IMR-90 (cell line): ENCODE measurements at regions not wholly inside any gene's neighbourhood (a gene's known extent, or its start where the extent isn't known, plus 50 kb on each side); places are given as distances from the start of the nearest gene placed in this dataset.

Experiments
- ATAC-seq: fragments of 200-7000 bp; cut with Tn5 transposase; 2 replicates; pipeline ENCODE4 v1.9.1; 2020; ENCODE audit warnings: low read depth, mild to moderate bottlenecking, moderate library complexity
- BruUV-seq: library from RNA; stranded (reverse); fragments of 400-500 nt; replicated peaks from 2 replicates; lab custom pipeline; 2021; lab: Mats Ljungman, UMichigan
- CTCF ChIA-PET: fragments of 300-600 bp; formaldehyde crosslinking; extraction: SDS; loops from one replicate; lab custom pipeline; 2021; ENCODE audit warnings: antibody characterized with exemption; lab: Yijun Ruan, JAX
- POLR2A ChIA-PET: fragments of 300-600 bp; sonication (Branson Sonifier 250); formaldehyde crosslinking; loops from one replicate; lab custom pipeline; 2022; ENCODE audit warnings: antibody characterized with exemption; ENCODE audit not compliant: unreplicated experiment; lab: Charles Lee
- DNase-seq: peaks from one replicate; pipeline ENCODE4 v3.0.0; 2013
- H2AFZ ChIP-seq: replicated peaks from 2 replicates; pipeline ENCODE3; 2013; ENCODE audit warnings: low read length, mild to moderate bottlenecking; ENCODE audit not compliant: poor library complexity
- H2AK5ac ChIP-seq: 2 replicates; pipeline ENCODE4 v1.6.1; 2013; ENCODE audit warnings: low read depth, low read length, inconsistent platforms
- H2AK9ac ChIP-seq: replicated peaks from 2 replicates; pipeline ENCODE3; 2013; ENCODE audit warnings: mild to moderate bottlenecking, low read depth, low read length, moderate library complexity; ENCODE audit not compliant: poor library complexity
- H2BK120ac ChIP-seq: 2 replicates; pipeline ENCODE4 v1.6.1; 2013; ENCODE audit warnings: low read depth, low read length, inconsistent platforms
- H2BK15ac ChIP-seq: 3 replicates; pipeline ENCODE4 v1.6.1; 2013; ENCODE audit warnings: low read depth, low read length, inconsistent platforms
- H2BK20ac ChIP-seq: 2 replicates; pipeline ENCODE4 v1.6.1; 2013; ENCODE audit warnings: low read depth, mild to moderate bottlenecking, inconsistent platforms, low read length, moderate library complexity
- H2BK5ac ChIP-seq: 2 replicates; pipeline ENCODE4 v1.6.1; 2013; ENCODE audit warnings: mild to moderate bottlenecking, low read depth, low read length, inconsistent platforms; ENCODE audit not compliant: poor library complexity, severe bottlenecking
- H3K14ac ChIP-seq: replicated peaks from 2 replicates; pipeline ENCODE4 v1.6.1; 2013; ENCODE audit warnings: low read depth, low read length, inconsistent platforms
- H3K18ac ChIP-seq: 2 replicates; pipeline ENCODE4 v1.6.1; 2013; ENCODE audit warnings: low read depth, low read length, control low read depth
- H3K23ac ChIP-seq: 2 replicates; pipeline ENCODE4 v1.6.1; 2013; ENCODE audit warnings: low read depth, low read length, inconsistent platforms
- H3K27ac ChIP-seq: 2 replicates; pipeline ENCODE4 v1.5.1; 2013; ENCODE audit warnings: mild to moderate bottlenecking, control low read depth, low read length; ENCODE audit not compliant: insufficient read depth
- H3K27me3 ChIP-seq: 2 replicates; pipeline ENCODE4 v1.6.1; 2013; ENCODE audit warnings: low read length; ENCODE audit not compliant: control insufficient read depth, insufficient read depth
- H3K36me3 ChIP-seq: 2 replicates; pipeline ENCODE4 v1.6.1; 2013; ENCODE audit warnings: low read length, mixed read lengths; ENCODE audit not compliant: control insufficient read depth, insufficient read depth
- H3K4ac ChIP-seq: 2 replicates; pipeline ENCODE4 v1.6.1; 2013; ENCODE audit warnings: low read depth, low read length, inconsistent platforms
- H3K4me1 ChIP-seq: 2 replicates; pipeline ENCODE4 v1.6.1; 2013; ENCODE audit warnings: low read length, mixed read lengths; ENCODE audit not compliant: control insufficient read depth, insufficient read depth
- H3K4me2 ChIP-seq: 2 replicates; pipeline ENCODE4 v1.6.1; 2013; ENCODE audit warnings: low read depth, mild to moderate bottlenecking, control low read depth, low read length, moderate library complexity
- H3K4me3 ChIP-seq: 2 replicates; pipeline ENCODE4 v1.5.1; 2013; ENCODE audit warnings: low read depth, mild to moderate bottlenecking, control low read depth, low read length, moderate library complexity; ENCODE audit not compliant: insufficient read depth
- H3K56ac ChIP-seq: 2 replicates; pipeline ENCODE4 v1.6.1; 2013; ENCODE audit warnings: low read length, inconsistent platforms; ENCODE audit not compliant: insufficient read depth; ENCODE audit errors: extremely low read depth
- H3K79me1 ChIP-seq, 2 experiments: 2 replicates each; pipeline ENCODE4 v1.6.1; 2013; ENCODE audit warnings: low read length in 2 of 2, inconsistent platforms in 1 of 2, low read depth in 1 of 2
- H3K9ac ChIP-seq: 2 replicates; pipeline ENCODE4 v1.6.1; 2013; ENCODE audit warnings: low read depth, low read length, control low read depth
- H3K9me1 ChIP-seq: 2 replicates; pipeline ENCODE4 v1.6.1; 2013; ENCODE audit warnings: low read length, inconsistent platforms; ENCODE audit not compliant: insufficient read depth
- H3K9me3 ChIP-seq: 2 replicates; pipeline ENCODE4 v1.6.1; 2013; ENCODE audit warnings: low read length; ENCODE audit not compliant: control insufficient read depth, insufficient read depth
- H4K20me1 ChIP-seq: 2 replicates; pipeline ENCODE4 v1.6.1; 2013; ENCODE audit warnings: low read length, inconsistent platforms; ENCODE audit not compliant: insufficient read depth
- H4K5ac ChIP-seq: 2 replicates; pipeline ENCODE4 v1.6.1; 2013; ENCODE audit warnings: mild to moderate bottlenecking, low read depth, low read length, control low read depth
- H4K8ac ChIP-seq, 2 experiments: 2 replicates each; pipeline ENCODE4 v1.6.1; 2013; ENCODE audit warnings: low read depth in 2 of 2, low read length in 2 of 2, control low read depth in 1 of 2, inconsistent platforms in 1 of 2
- H4K91ac ChIP-seq: 2 replicates; pipeline ENCODE4 v1.6.1; 2013; ENCODE audit warnings: low read depth, low read length, inconsistent platforms; ENCODE audit not compliant: insufficient read depth
- MXI1 ChIP-seq: IDR thresholded peaks from 2 replicates; pipeline ENCODE4 v1.6.1; 2012; ENCODE audit warnings: low read depth, mild to moderate bottlenecking, low read length, moderate library complexity, borderline replicate concordance
- RCOR1 ChIP-seq: IDR thresholded peaks from 2 replicates; pipeline ENCODE4 v1.6.1; 2012; ENCODE audit warnings: mild to moderate bottlenecking, low read length, improper control_type of control experiment; ENCODE audit not compliant: insufficient replicate concordance
- RFX5 ChIP-seq: IDR thresholded peaks from 2 replicates; pipeline ENCODE4 v1.8.0; 2012; ENCODE audit warnings: low read depth, mild to moderate bottlenecking, low read length, moderate library complexity
- WGBS, 2 experiments: methylation state at CpG; one replicate each; pipeline versions ENCODE4 v1.1.5 to v1.1.7; 2013; ENCODE audit warnings: missing lambda C conversion rate in 2 of 2; ENCODE audit not compliant: insufficient read length in 1 of 2; ENCODE audit errors: extremely low coverage in 2 of 2; 5-methylcytosine and 5-hydroxymethylcytosine counted together
- dilution Hi-C: fragments of 300-500 bp; cut with HindIII; formaldehyde crosslinking; loops from one replicate; pipeline ENCODE4 v1.14.3; 2018; ENCODE audit warnings: low sequenced_read_pairs; ENCODE audit not compliant: unreplicated experiment
- in situ Hi-C: fragments of 300-500 bp; cut with MboI; formaldehyde crosslinking; loops from 3 replicates; pipeline ENCODE4 v1.14.3; 2019; ENCODE audit warnings: low sequenced_read_pairs, inconsistent platforms, mixed read lengths
- intact Hi-C: fragments of 100-400 bp; cut with micrococcal nuclease; formaldehyde crosslinking; loops from 2 replicates; pipeline ENCODE4 v1.10.0; 2022

- H3K18ac ChIP-seq: no peak overlapping the region
- H3K9me1 ChIP-seq: no peaks in the 10 kb centered on the region
- H2AFZ ChIP-seq: no peak overlapping the region
- no peak overlapping the region for H4K91ac ChIP-seq
- no peak overlapping the region for H2BK15ac ChIP-seq
- H4K5ac ChIP-seq: no peak overlapping the region
- H3K4ac ChIP-seq: no peak overlapping the region
- H2AK5ac ChIP-seq: no peak overlapping the region
- H3K27ac ChIP-seq: no peak overlapping the region
- intact Hi-C loops (loop anchor here (2.0 kb wide), 1 partner anchor 287 kb away; no protein-coding TSS in a partner anchor), dilution Hi-C loops (no loop called here), in situ Hi-C loops (no loop called here)
- TF ChIP-seq MXI1 (no peak), RCOR1 (no peak), RFX5 (no peak)
- no peak overlapping the region for H2BK5ac ChIP-seq
- no peak overlapping the region for H2AK9ac ChIP-seq
- no TSS peak for BruUV-seq
- ChIA-PET POLR2A (no interaction called here), CTCF (interaction anchor here (1.2 to 1.4 kb wide), 2 partner anchors 70 to 288 kb away, joined by 3 to 5 read pairs; no protein-coding TSS in a partner anchor)
- H3K23ac ChIP-seq: no peak overlapping the region
- no peak overlapping the region for H4K8ac ChIP-seq
- H2BK120ac ChIP-seq: no peak overlapping the region
- DNase-seq (no peak), ATAC-seq (no peak)
- WGBS, 2 experiments: no CpG with 5 or more reads among the region's 1 CpG
- no peaks in the 10 kb centered on the region for H3K36me3 ChIP-seq
- H3K4me2 ChIP-seq: no peak overlapping the region
- no peak overlapping the region for H3K14ac ChIP-seq
- no peak overlapping the region for H3K9ac ChIP-seq
- no peak overlapping the region for H3K4me3 ChIP-seq
- H2BK20ac ChIP-seq: no peak overlapping the region
- no peaks in the 10 kb centered on the region for H3K27me3 ChIP-seq
- H3K79me1 ChIP-seq: no peaks in the 10 kb centered on the region
- no peaks in the 10 kb centered on the region for H3K9me3 ChIP-seq
- no peak overlapping the region for H3K56ac ChIP-seq
- no peaks in the 10 kb centered on the region for H4K20me1 ChIP-seq
- no peaks in the 10 kb centered on the region for H3K4me1 ChIP-seq
Observed at GRCh38 chr6:159461998-159462397, 231.0 kb downstream of the SOD2 start.
